ENCODE measurements at regions not wholly inside any gene's neighbourhood (a gene's known extent, or its start where the extent isn't known, plus 50 kb on each side); places are given as distances from the start of the nearest gene placed in this dataset.
A peak's percentile ranks its signal among the peaks of the same experiment; 100 is the strongest.
"Not testable (repeated sequence)": the region's sequence is repeated elsewhere in the genome, so short reads cannot be mapped to it uniquely, and the experiment has no call there.

DNA sequence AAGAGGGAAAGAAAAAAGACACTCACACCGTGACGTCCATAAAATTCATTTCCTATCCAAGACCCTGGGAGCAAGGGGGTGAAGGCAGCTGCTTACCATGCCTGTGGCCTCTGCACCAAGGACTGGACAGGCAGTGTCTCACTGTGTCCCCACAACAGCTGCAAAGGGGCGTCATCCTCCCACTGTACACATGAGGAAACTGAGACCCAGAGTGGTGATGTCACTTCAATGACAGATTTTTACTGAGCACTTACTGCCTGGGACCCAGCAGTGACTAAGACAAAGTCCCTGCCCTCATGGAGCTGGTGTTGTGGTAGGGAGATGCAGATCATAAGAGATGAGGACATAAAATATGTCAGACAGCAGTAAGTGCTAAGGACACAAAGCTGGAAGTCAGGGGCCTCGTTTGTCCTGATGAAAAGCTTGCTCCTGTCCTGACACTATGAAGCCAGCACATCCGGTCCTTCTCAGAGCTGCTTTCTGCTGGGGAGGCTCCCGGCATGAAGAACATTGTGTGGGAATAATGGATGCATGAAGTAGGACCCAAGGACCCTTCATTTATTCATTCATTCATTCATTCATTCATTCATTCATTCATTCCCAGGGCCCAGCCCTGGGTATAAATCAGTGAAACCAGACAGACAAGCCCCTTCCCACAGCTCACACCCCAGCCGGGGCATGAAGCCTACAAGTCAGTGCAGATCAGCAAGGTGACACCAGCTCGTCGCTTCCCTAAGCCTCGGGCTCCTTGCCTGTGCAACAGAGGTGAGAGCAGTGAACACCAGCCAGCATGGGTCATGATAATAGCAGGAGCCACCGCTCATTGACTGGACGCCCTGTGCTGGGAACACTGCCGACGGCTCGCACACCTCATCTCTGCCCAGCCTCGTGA lies 473.7 kb downstream of the MATN1 start:
- no peak for DNase-seq (ENCODE audit: low spot score)

DNA sequence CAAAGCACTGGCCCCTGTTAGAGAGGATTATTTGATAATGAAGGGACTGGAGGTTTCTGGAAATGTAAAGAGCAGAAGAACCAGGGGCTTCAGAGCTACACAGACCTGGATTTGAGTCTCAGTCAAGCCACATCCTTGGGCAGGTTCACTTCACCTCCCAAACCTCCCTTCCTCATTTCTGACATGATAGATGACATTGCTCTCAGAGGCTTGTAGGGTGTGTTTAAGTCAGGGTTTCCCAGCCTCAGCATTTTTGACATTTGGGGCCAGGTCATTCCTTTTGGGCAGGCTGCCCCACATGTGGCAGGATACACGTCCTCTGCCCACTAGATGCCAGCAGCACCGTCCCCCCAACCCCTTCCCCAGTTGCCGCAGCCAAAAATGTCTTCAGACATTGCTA lies 474.6 kb downstream of the MATN1 start:
- DNase-seq (ENCODE audit: low spot score), result no peak

DNA sequence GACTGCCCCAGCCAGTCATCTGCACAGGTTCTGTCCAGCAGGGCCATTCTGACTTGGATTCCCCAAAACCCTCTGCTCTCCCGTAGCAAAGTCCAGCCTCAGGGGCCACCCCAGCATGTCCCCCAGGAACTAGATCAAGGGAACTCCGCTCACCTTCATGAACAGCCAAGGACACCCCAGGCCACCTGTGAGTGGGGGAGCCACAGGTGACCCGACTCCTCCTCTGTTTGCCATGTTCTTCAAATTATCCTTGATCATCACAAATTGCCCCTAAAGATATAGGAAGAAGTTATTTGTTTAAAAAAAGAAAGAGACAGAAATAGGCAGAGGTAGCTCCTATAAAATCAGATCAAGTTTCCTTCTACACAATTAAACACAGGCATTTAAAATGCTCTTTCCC lies 475.0 kb downstream of the MATN1 start:
- DNase-seq (ENCODE audit: low spot score), result no peak

GRCh38 chr1:30244801-30245200 lies 478.6 kb downstream of the MATN1 start:
- DNase-seq (ENCODE audit: low spot score), result no peak

DNA sequence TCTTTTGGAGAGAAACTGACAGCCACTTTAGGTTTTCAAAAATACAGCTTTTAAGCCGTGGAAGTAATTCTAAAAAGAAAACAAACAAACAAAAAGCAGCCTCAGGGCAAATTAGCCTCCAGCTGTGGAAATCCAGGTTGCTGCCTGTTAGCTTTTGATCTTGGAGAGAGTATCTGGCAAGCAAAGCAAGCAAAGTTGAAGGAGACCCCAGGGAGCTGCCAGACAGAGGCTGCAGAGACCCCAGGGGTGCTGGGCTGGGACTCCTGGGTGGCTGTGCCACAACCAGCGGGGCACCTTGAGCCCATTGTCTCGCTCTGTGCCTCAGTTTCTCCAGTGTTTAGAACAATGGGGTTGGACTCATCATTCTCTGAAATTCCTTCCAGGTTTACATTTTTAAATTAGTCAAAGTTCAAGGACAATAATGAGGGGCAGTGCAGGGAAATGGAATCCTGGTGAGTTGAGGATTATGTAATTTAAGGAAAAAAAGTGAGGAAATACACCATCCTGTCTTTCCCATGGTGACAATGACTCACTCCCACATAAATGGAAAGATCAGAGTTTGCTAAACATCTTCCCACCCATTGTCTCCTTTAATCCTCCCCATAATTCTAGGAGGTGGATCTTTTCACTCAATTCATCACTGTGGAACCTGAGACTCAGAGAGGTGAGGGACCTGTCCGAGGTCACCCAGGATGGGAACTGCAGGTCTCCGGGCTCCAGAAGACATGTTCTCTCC lies 480.5 kb downstream of the MATN1 start:
- DNase-seq (ENCODE audit: low spot score), result no peak

- no peak for DNase-seq (ENCODE audit: low spot score)
These were observed 481.2 kb downstream of the MATN1 start for GRCh38 chr1:30242168-30242567.

DNA sequence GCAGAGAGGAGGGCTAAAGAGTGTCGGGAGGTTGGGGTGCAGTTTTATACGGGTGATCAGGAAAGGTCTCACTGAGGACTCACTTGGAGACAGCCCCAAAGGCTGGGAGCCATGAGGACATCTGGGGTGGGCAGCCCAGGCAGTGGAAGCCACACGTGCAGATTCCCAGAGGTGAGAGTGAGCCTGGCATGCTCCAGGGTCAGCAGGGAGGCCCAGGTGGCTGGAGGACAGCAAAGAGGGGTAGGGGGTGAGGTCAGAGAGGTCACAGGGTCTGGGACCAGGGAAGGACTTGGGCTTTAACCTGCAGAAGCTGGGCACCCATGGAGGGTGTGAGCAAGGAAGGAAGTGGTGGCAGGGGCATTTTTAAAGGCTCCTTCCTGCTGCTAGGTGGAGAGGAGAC lies 481.7 kb downstream of the MATN1 start:
- DNase-seq (ENCODE audit: low spot score), result no peak

DNA sequence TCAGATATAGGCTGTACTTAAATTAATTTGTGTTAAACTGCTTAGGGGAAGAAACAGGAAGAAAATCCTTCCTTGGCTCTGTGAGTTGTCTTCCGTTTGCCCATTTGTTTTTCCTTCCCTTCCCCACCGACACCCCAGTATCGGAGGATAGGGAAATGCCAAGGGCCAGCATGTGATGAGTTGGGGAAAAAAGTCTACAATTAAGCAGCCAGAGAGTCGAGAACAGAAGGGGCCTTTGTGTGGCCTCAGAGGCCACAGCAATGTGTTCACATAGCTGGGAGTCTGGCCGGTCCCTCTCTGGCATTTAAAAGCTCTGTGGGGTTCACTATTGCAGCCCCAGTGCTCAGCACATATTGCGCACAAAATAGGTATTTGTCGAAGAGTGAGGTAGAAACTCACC lies 489.3 kb downstream of the MATN1 start:
- DNase-seq (ENCODE audit: low spot score), result no peak

- DNase-seq (ENCODE audit: low spot score), result peak; percentile 9
These were observed 491.0 kb downstream of the MATN1 start for GRCh38 chr1:30232288-30232899.

DNA sequence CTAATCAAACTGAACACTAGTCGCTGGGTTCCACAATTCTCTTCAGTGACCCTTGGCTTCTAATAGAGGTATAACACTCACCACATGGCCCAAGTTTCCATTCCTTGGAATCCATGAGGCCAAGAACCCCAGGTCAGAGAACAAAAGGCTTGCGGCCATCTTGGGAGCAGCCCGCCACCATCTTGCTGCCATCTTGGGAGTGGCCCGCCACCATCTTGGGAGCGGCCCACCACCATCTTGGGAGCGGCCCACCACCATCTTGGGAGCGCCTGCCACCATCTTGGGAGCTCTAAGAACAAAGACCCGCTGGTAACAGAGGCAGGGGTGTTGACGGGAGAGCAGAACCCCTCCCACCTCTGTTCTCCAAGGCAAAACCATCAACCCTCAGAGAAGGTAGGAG lies 493.4 kb downstream of the MATN1 start:
- DNase-seq (ENCODE audit: low spot score), result no peak

GRCh38 chr1:30229557-30229956 lies 493.8 kb downstream of the MATN1 start:
- DNase-seq (ENCODE audit: low spot score), result no peak

DNA sequence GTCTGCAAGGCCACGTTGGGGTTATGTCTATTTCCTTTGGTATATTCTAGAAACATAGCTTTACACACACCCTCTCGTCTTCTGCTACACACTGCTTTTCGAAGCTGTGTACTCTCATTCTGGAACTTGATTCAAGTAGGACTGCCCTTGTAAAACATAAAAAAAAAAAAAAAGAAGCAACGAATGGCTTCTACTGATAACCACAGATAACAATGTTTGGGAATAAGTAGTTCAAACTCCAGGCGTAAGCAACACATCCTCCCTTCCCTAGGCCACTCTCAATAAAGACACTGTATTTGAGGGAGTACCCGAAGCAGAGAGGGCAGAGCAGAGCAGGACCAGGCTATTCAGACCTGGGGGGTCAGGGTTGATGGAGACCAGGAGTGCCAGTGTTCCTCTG lies 496.7 kb downstream of the MATN1 start:
- DNase-seq (ENCODE audit: low spot score), result no peak

GRCh38 chr1:30225357-30225756 lies 498.0 kb downstream of the MATN1 start:
- DNase-seq (ENCODE audit: low spot score), result no peak

GRCh38 chr1:30219675-30220074 lies 503.7 kb downstream of the MATN1 start:
- DNase-seq (ENCODE audit: low spot score), result no peak

DNA sequence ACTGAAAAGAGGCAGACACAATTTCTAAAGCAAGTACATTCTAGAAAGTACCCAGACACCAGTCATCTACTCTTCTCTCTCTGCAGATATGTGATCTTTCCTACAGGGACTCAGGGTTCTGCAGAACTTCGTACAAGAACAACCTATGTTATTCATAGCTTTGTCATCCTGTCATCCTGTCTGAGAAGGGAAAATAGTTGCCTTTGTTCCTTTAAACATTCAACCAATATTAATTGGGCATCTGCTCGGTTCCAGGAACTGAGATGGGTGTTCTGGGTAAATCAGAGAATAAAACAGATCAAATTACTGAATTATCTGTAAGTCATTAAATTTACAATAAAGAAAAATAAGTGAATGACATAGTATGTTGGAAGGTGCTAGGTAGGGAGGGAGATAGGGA lies 504.9 kb downstream of the MATN1 start:
- no peak for DNase-seq (ENCODE audit: low spot score)

DNA sequence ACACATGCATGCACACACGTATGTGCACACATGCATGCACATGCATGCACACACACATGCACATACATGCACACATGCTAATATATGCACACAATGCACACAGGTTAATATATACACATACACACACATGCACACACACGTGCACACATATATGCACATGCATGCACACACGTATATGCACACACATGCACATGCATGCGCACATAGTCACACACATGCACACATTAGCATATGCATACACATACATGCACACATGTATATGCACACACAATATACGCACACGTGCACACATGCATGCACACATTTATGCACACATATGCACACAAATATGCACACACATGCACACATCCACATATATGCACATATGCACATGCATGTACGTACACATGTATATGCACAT lies 506.8 kb downstream of the MATN1 start:
- no peak for DNase-seq (ENCODE audit: low spot score)

- no peak for DNase-seq (ENCODE audit: low spot score)
These were observed 509.4 kb downstream of the MATN1 start for GRCh38 chr1:30213936-30214335.

- DNase-seq (ENCODE audit: low spot score), result not testable (repeated sequence)
These were observed 515.4 kb downstream of the MATN1 start for GRCh38 chr1:30207962-30208361.

- not testable (repeated sequence) for DNase-seq (ENCODE audit: low spot score)
These were observed 516.8 kb downstream of the MATN1 start for GRCh38 chr1:30206631-30207030.

- DNase-seq (ENCODE audit: low spot score), result not testable (repeated sequence)
These were observed 518.5 kb downstream of the MATN1 start for GRCh38 chr1:30204916-30205315.

GRCh38 chr1:30201015-30201414 lies 522.4 kb downstream of the MATN1 start:
- no peak for DNase-seq (ENCODE audit: low spot score)

DNA sequence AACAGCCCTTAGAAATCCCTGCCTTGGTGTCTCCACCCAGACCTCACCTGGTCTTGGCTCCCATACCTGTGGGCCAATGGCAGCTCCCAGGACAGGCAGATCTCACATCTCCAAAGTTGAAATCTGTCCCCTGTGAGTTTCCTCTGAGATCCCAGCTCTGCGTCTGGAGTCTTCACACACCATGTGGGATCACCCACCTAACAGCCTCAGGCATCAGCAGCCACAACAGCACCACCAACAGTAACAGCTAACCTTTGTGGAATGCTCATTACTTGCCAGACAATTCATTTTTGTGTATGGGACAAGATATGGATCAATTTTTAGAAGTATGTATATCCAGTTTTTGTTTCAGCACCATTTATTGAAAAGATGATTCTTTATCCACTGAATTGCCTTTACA lies 523.2 kb downstream of the MATN1 start:
- DNase-seq (ENCODE audit: low spot score), result no peak

GRCh38 chr1:30199563-30199962 lies 523.8 kb downstream of the MATN1 start:
- no peak for DNase-seq (ENCODE audit: low spot score)
